Mesenchymal stem cell (in vitro differentiated cells and primary cell): ENCODE measurements at regions not wholly inside any gene's neighbourhood (a gene's known extent, or its start where the extent isn't known, plus 50 kb on each side); places are given as distances from the start of the nearest gene placed in this dataset.

ENCODE experiments used
- DNase-seq: peaks from one replicate; pipeline ENCODE4 v3.0.0-alpha.2; 2013
- H2AFZ ChIP-seq: one replicate; pipeline ENCODE4 v1.6.1; 2013; ENCODE audit warnings: low read depth, mild to moderate bottlenecking, control low read depth, inconsistent platforms, low read length, moderate library complexity
- H2AK5ac ChIP-seq: 2 replicates; pipeline ENCODE4 v1.6.1; 2013; ENCODE audit warnings: low read length, moderate library complexity, mild to moderate bottlenecking, inconsistent platforms; ENCODE audit not compliant: severe bottlenecking
- H2BK120ac ChIP-seq: one replicate; pipeline ENCODE4 v1.6.1; 2013; ENCODE audit warnings: low read depth, mild to moderate bottlenecking, inconsistent platforms, low read length, moderate library complexity
- H2BK12ac ChIP-seq, 2 experiments: one replicate each; pipeline ENCODE4 v1.6.1; 2013; ENCODE audit warnings: inconsistent platforms in 2 of 2, low read length in 2 of 2, mild to moderate bottlenecking in 2 of 2, moderate library complexity in 2 of 2, control low read depth in 1 of 2
- H2BK15ac ChIP-seq: one replicate; pipeline ENCODE4 v1.6.1; 2013; ENCODE audit warnings: mild to moderate bottlenecking, low read depth, inconsistent platforms; ENCODE audit not compliant: poor library complexity, severe bottlenecking
- H2BK5ac ChIP-seq: 2 replicates; pipeline ENCODE4 v1.6.1; 2013; ENCODE audit warnings: low read depth, mild to moderate bottlenecking, low read length, control low read depth, inconsistent platforms; ENCODE audit not compliant: poor library complexity, severe bottlenecking
- H3K14ac ChIP-seq, 2 experiments: one replicate each; pipeline ENCODE4 v1.6.1; 2013; ENCODE audit warnings: inconsistent platforms in 2 of 2, low read length in 2 of 2, control low read depth in 1 of 2, mild to moderate bottlenecking in 1 of 2, moderate library complexity in 1 of 2
- H3K18ac ChIP-seq, 2 experiments: one replicate each; pipeline ENCODE4 v1.6.1; 2013; ENCODE audit warnings: inconsistent platforms in 2 of 2, low read length in 2 of 2, control low read depth in 1 of 2, low read depth in 1 of 2, mild to moderate bottlenecking in 1 of 2
- H3K23ac ChIP-seq, 2 experiments: one replicate each; pipeline ENCODE4 v1.6.1; 2013; ENCODE audit warnings: inconsistent platforms in 2 of 2, low read length in 2 of 2, mild to moderate bottlenecking in 2 of 2, moderate library complexity in 2 of 2, control low read depth in 1 of 2
- H3K27ac ChIP-seq: 2 replicates; pipeline ENCODE4 v1.5.1; 2013; ENCODE audit warnings: mild to moderate bottlenecking, moderate library complexity, low read length, control low read depth, inconsistent platforms; ENCODE audit not compliant: poor library complexity, severe bottlenecking
- H3K27me3 ChIP-seq, 2 experiments: 2 replicates each; pipeline versions ENCODE4 v1.6.1 to v1.7.0; 2013; ENCODE audit warnings: low read length in 2 of 2, mild to moderate bottlenecking in 2 of 2, moderate library complexity in 2 of 2, control low read depth in 1 of 2, inconsistent platforms in 1 of 2; ENCODE audit not compliant: control insufficient read depth in 1 of 2, insufficient read depth in 1 of 2
- H3K36me3 ChIP-seq, 2 experiments: 2 replicates each; pipeline versions ENCODE4 v1.6.1 to v1.7.0; 2013; ENCODE audit warnings: low read length in 2 of 2, control low read depth in 1 of 2, inconsistent platforms in 1 of 2, low read depth in 1 of 2, mild to moderate bottlenecking in 1 of 2; ENCODE audit not compliant: insufficient read depth in 2 of 2, control insufficient read depth in 1 of 2
- H3K4ac ChIP-seq, 2 experiments: one replicate each; pipeline ENCODE4 v1.6.1; 2013; ENCODE audit warnings: inconsistent platforms in 2 of 2, low read length in 2 of 2, mild to moderate bottlenecking in 2 of 2, moderate library complexity in 2 of 2, control low read depth in 1 of 2, low read depth in 1 of 2
- H3K4me1 ChIP-seq: 2 replicates; pipeline ENCODE4 v1.6.1; 2013; ENCODE audit warnings: low read depth, low read length, control low read depth; ENCODE audit not compliant: control insufficient read depth, insufficient read depth
- H3K4me2 ChIP-seq: 2 replicates; pipeline ENCODE4 v1.6.1; 2013; ENCODE audit warnings: low read length, mild to moderate bottlenecking, inconsistent platforms; ENCODE audit not compliant: poor library complexity, severe bottlenecking
- H3K4me3 ChIP-seq, 2 experiments: 2 replicates each; pipeline versions ENCODE4 v1.5.1 to v1.7.0; 2013; ENCODE audit warnings: low read length in 2 of 2, mild to moderate bottlenecking in 2 of 2, control low read depth in 1 of 2, low read depth in 1 of 2; ENCODE audit not compliant: insufficient read depth in 1 of 2
- H3K79me1 ChIP-seq: replicated peaks from 2 replicates; pipeline ENCODE4 v1.6.1; 2013; ENCODE audit warnings: mild to moderate bottlenecking, control low read depth, low read length, inconsistent platforms; ENCODE audit not compliant: poor library complexity, severe bottlenecking
- H3K9ac ChIP-seq: 2 replicates; pipeline ENCODE4 v1.7.0; 2013; ENCODE audit warnings: mild to moderate bottlenecking, low read length, moderate library complexity
- H3K9me3 ChIP-seq: 2 replicates; pipeline ENCODE4 v1.7.0; 2013; ENCODE audit warnings: mild to moderate bottlenecking, low read length; ENCODE audit not compliant: control insufficient read depth
- H4K8ac ChIP-seq: one replicate; pipeline ENCODE4 v1.6.1; 2013; ENCODE audit warnings: inconsistent platforms, mild to moderate bottlenecking, low read length, moderate library complexity
- H4K91ac ChIP-seq: one replicate; pipeline ENCODE4 v1.6.1; 2013; ENCODE audit warnings: mild to moderate bottlenecking, low read length, inconsistent platforms
- WGBS: methylation state at CpG from one replicate; pipeline ENCODE4 v1.1.7; 2013; ENCODE audit warnings: mixed read lengths; 5-methylcytosine and 5-hydroxymethylcytosine counted together

GRCh38 chr1:217354895-217355294 is 276.0 kb downstream of the GPATCH2 start:
- no peaks in the 10 kb centered on the region for H3K4me1 ChIP-seq
- no peak overlapping the region for H3K18ac ChIP-seq
- no peak overlapping the region for H4K91ac ChIP-seq
- no peak overlapping the region for H3K4me3 ChIP-seq
- H3K14ac ChIP-seq: no peak overlapping the region
- no peak overlapping the region for H2BK120ac ChIP-seq
- no peak overlapping the region for H3K4ac ChIP-seq
- no peaks in the 10 kb centered on the region for H3K79me1 ChIP-seq
- no peak overlapping the region for H3K4me2 ChIP-seq
- no peak overlapping the region for H3K27ac ChIP-seq
- DNase-seq: no peak
- no peak overlapping the region for H2AK5ac ChIP-seq
- no peak overlapping the region for H2AFZ ChIP-seq
- no peak overlapping the region for H4K8ac ChIP-seq
- no peak overlapping the region for H2BK12ac ChIP-seq
- H3K9ac ChIP-seq: no peak overlapping the region
- 94% methylated on average over 2 of the region's 3 CpGs for whole genome bisulfite sequencing
- H2BK5ac ChIP-seq: no peak overlapping the region
- no peak overlapping the region for H2BK15ac ChIP-seq
- no peak overlapping the region for H3K23ac ChIP-seq
- peaks cover 0 to 3% of the 10 kb centered on the region in 2 experiments for H3K27me3 ChIP-seq
- H3K36me3 ChIP-seq: no peaks in the 10 kb centered on the region
- H3K9me3 ChIP-seq: no peaks in the 10 kb centered on the region

GRCh38 chr1:217348960-217349664 is 281.8 kb downstream of the GPATCH2 start:
- WGBS: 91% methylated on average over 6 of the region's 7 CpGs

GRCh38 chr1:217344712-217345111 is 286.2 kb downstream of the GPATCH2 start:
- Histone ChIP-seq H3K79me1 (no peaks in the 10 kb centered on the region), H3K4me1 (peaks cover 3% of the 10 kb centered on the region), H3K18ac (no peak overlapping the region), H3K27me3 (peaks cover 0 to 2% of the 10 kb centered on the region in 2 experiments), H2AFZ (no peak overlapping the region), H3K9ac (no peak overlapping the region), H3K9me3 (no peaks in the 10 kb centered on the region), H4K91ac (no peak overlapping the region), H3K23ac (no peak overlapping the region), H3K36me3 (no peaks in the 10 kb centered on the region), H2BK15ac (no peak overlapping the region), H3K4me3 (no peak overlapping the region), H3K4me2 (no peak overlapping the region), H2BK120ac (no peak overlapping the region), H3K4ac (no peak overlapping the region), H4K8ac (no peak overlapping the region), H2BK12ac (no peak overlapping the region), H3K14ac (no peak overlapping the region), H2BK5ac (no peak overlapping the region), H3K27ac (no peak overlapping the region), H2AK5ac (no peak overlapping the region)
- no peak for DNase-seq
- WGBS: no CpG with 5 or more reads among the region's 1 CpG

More at GRCh38 chr1:217348960-217349664, 281.8 kb downstream of the GPATCH2 start:
- Histone ChIP-seq H3K36me3 (no peaks in the 10 kb centered on the region), H2BK15ac (no peak overlapping the region), H3K9me3 (no peaks in the 10 kb centered on the region), H3K4me2 (no peak overlapping the region), H3K27ac (no peak overlapping the region), H3K4me1 (no peaks in the 10 kb centered on the region), H4K8ac (no peak overlapping the region), H2AFZ (no peak overlapping the region), H2BK120ac (no peak overlapping the region), H3K27me3 (peaks cover 0 to 3% of the 10 kb centered on the region in 2 experiments), H3K4ac (no peak overlapping the region), H3K9ac (no peak overlapping the region), H3K18ac (no peak overlapping the region), H2BK5ac (no peak overlapping the region), H3K14ac (no peak overlapping the region), H3K4me3 (no peak overlapping the region), H3K79me1 (no peaks in the 10 kb centered on the region), H2BK12ac (no peak overlapping the region), H3K23ac (no peak overlapping the region), H4K91ac (no peak overlapping the region), H2AK5ac (no peak overlapping the region)
- DNase-seq: no peak

- peak overlapping the region in 1 of 2 experiments; percentile 4 for H3K4me3 ChIP-seq
- no peak overlapping the region for H4K91ac ChIP-seq
- no peak overlapping the region for H2BK5ac ChIP-seq
- H3K27me3 ChIP-seq: peaks cover 0 to 2% of the 10 kb centered on the region in 2 experiments
- no peak for DNase-seq
- no peaks in the 10 kb centered on the region for H3K79me1 ChIP-seq
- no peaks in the 10 kb centered on the region for H3K36me3 ChIP-seq
- H3K9me3 ChIP-seq: no peaks in the 10 kb centered on the region
- WGBS: 77% methylated on average over 7 of the region's 8 CpGs
- H3K4me1 ChIP-seq: peaks cover 3% of the 10 kb centered on the region
- no peak overlapping the region for H3K18ac ChIP-seq
- no peak overlapping the region for H3K4me2 ChIP-seq
- H3K27ac ChIP-seq: no peak overlapping the region
- H2BK12ac ChIP-seq: no peak overlapping the region
- H4K8ac ChIP-seq: no peak overlapping the region
- H3K23ac ChIP-seq: no peak overlapping the region
- no peak overlapping the region for H2BK15ac ChIP-seq
- no peak overlapping the region for H2BK120ac ChIP-seq
- H2AK5ac ChIP-seq: no peak overlapping the region
- H3K9ac ChIP-seq: no peak overlapping the region
- H2AFZ ChIP-seq: no peak overlapping the region
- no peak overlapping the region for H3K4ac ChIP-seq
- no peak overlapping the region for H3K14ac ChIP-seq
Observed at GRCh38 chr1:217343907-217344306, 287.0 kb downstream of the GPATCH2 start.
